IMR-90 (cell line): ENCODE measurements at regions not wholly inside any gene's neighbourhood (a gene's known extent, or its start where the extent isn't known, plus 50 kb on each side); places are given as distances from the start of the nearest gene placed in this dataset.

Experiments used
- ATAC-seq: fragments of 200-7000 bp; cut with Tn5 transposase; 2 replicates; pipeline ENCODE4 v1.9.1; 2020; ENCODE audit warnings: low read depth, mild to moderate bottlenecking, moderate library complexity
- BruUV-seq: library from RNA; stranded (reverse); fragments of 400-500 nt; replicated peaks from 2 replicates; lab custom pipeline; 2021; lab: Mats Ljungman, UMichigan
- CTCF ChIA-PET: fragments of 300-600 bp; formaldehyde crosslinking; extraction: SDS; loops from one replicate; lab custom pipeline; 2021; ENCODE audit warnings: antibody characterized with exemption; lab: Yijun Ruan, JAX
- POLR2A ChIA-PET: fragments of 300-600 bp; sonication (Branson Sonifier 250); formaldehyde crosslinking; loops from one replicate; lab custom pipeline; 2022; ENCODE audit warnings: antibody characterized with exemption; ENCODE audit not compliant: unreplicated experiment; lab: Charles Lee
- DNase-seq: peaks from one replicate; pipeline ENCODE4 v3.0.0; 2013
- H2AFZ ChIP-seq: replicated peaks from 2 replicates; pipeline ENCODE3; 2013; ENCODE audit warnings: low read length, mild to moderate bottlenecking; ENCODE audit not compliant: poor library complexity
- H2AK5ac ChIP-seq: 2 replicates; pipeline ENCODE4 v1.6.1; 2013; ENCODE audit warnings: low read depth, low read length, inconsistent platforms
- H2AK9ac ChIP-seq: replicated peaks from 2 replicates; pipeline ENCODE3; 2013; ENCODE audit warnings: mild to moderate bottlenecking, low read depth, low read length, moderate library complexity; ENCODE audit not compliant: poor library complexity
- H2BK120ac ChIP-seq: 2 replicates; pipeline ENCODE4 v1.6.1; 2013; ENCODE audit warnings: low read depth, low read length, inconsistent platforms
- H2BK15ac ChIP-seq: 3 replicates; pipeline ENCODE4 v1.6.1; 2013; ENCODE audit warnings: low read depth, low read length, inconsistent platforms
- H2BK20ac ChIP-seq: 2 replicates; pipeline ENCODE4 v1.6.1; 2013; ENCODE audit warnings: low read depth, mild to moderate bottlenecking, inconsistent platforms, low read length, moderate library complexity
- H2BK5ac ChIP-seq: 2 replicates; pipeline ENCODE4 v1.6.1; 2013; ENCODE audit warnings: mild to moderate bottlenecking, low read depth, low read length, inconsistent platforms; ENCODE audit not compliant: poor library complexity, severe bottlenecking
- H3K14ac ChIP-seq: replicated peaks from 2 replicates; pipeline ENCODE4 v1.6.1; 2013; ENCODE audit warnings: low read depth, low read length, inconsistent platforms
- H3K18ac ChIP-seq: 2 replicates; pipeline ENCODE4 v1.6.1; 2013; ENCODE audit warnings: low read depth, low read length, control low read depth
- H3K23ac ChIP-seq: 2 replicates; pipeline ENCODE4 v1.6.1; 2013; ENCODE audit warnings: low read depth, low read length, inconsistent platforms
- H3K27ac ChIP-seq: 2 replicates; pipeline ENCODE4 v1.5.1; 2013; ENCODE audit warnings: mild to moderate bottlenecking, control low read depth, low read length; ENCODE audit not compliant: insufficient read depth
- H3K27me3 ChIP-seq: 2 replicates; pipeline ENCODE4 v1.6.1; 2013; ENCODE audit warnings: low read length; ENCODE audit not compliant: control insufficient read depth, insufficient read depth
- H3K36me3 ChIP-seq: 2 replicates; pipeline ENCODE4 v1.6.1; 2013; ENCODE audit warnings: low read length, mixed read lengths; ENCODE audit not compliant: control insufficient read depth, insufficient read depth
- H3K4ac ChIP-seq: 2 replicates; pipeline ENCODE4 v1.6.1; 2013; ENCODE audit warnings: low read depth, low read length, inconsistent platforms
- H3K4me1 ChIP-seq: 2 replicates; pipeline ENCODE4 v1.6.1; 2013; ENCODE audit warnings: low read length, mixed read lengths; ENCODE audit not compliant: control insufficient read depth, insufficient read depth
- H3K4me2 ChIP-seq: 2 replicates; pipeline ENCODE4 v1.6.1; 2013; ENCODE audit warnings: low read depth, mild to moderate bottlenecking, control low read depth, low read length, moderate library complexity
- H3K4me3 ChIP-seq: 2 replicates; pipeline ENCODE4 v1.5.1; 2013; ENCODE audit warnings: low read depth, mild to moderate bottlenecking, control low read depth, low read length, moderate library complexity; ENCODE audit not compliant: insufficient read depth
- H3K56ac ChIP-seq: 2 replicates; pipeline ENCODE4 v1.6.1; 2013; ENCODE audit warnings: low read length, inconsistent platforms; ENCODE audit not compliant: insufficient read depth; ENCODE audit errors: extremely low read depth
- H3K79me1 ChIP-seq, 2 experiments: 2 replicates each; pipeline ENCODE4 v1.6.1; 2013; ENCODE audit warnings: low read length in 2 of 2, inconsistent platforms in 1 of 2, low read depth in 1 of 2
- H3K9ac ChIP-seq: 2 replicates; pipeline ENCODE4 v1.6.1; 2013; ENCODE audit warnings: low read depth, low read length, control low read depth
- H3K9me1 ChIP-seq: 2 replicates; pipeline ENCODE4 v1.6.1; 2013; ENCODE audit warnings: low read length, inconsistent platforms; ENCODE audit not compliant: insufficient read depth
- H3K9me3 ChIP-seq: 2 replicates; pipeline ENCODE4 v1.6.1; 2013; ENCODE audit warnings: low read length; ENCODE audit not compliant: control insufficient read depth, insufficient read depth
- H4K20me1 ChIP-seq: 2 replicates; pipeline ENCODE4 v1.6.1; 2013; ENCODE audit warnings: low read length, inconsistent platforms; ENCODE audit not compliant: insufficient read depth
- H4K5ac ChIP-seq: 2 replicates; pipeline ENCODE4 v1.6.1; 2013; ENCODE audit warnings: mild to moderate bottlenecking, low read depth, low read length, control low read depth
- H4K8ac ChIP-seq, 2 experiments: 2 replicates each; pipeline ENCODE4 v1.6.1; 2013; ENCODE audit warnings: low read depth in 2 of 2, low read length in 2 of 2, control low read depth in 1 of 2, inconsistent platforms in 1 of 2
- H4K91ac ChIP-seq: 2 replicates; pipeline ENCODE4 v1.6.1; 2013; ENCODE audit warnings: low read depth, low read length, inconsistent platforms; ENCODE audit not compliant: insufficient read depth
- CHD1 ChIP-seq: IDR thresholded peaks from 2 replicates; pipeline ENCODE4 v1.6.1; 2012; ENCODE audit warnings: low read depth, low read length, improper control_type of control experiment
- CTCF ChIP-seq: conservative IDR thresholded peaks from 2 replicates; pipeline ENCODE4 v1.5.1; 2012; ENCODE audit warnings: mild to moderate bottlenecking, low read depth, low read length, improper control_type of control experiment
- ELK1 ChIP-seq: fragments of 150-350 bp; IDR thresholded peaks from 2 replicates; pipeline ENCODE4 v1.6.1; 2016; ENCODE audit warnings: low read depth, mild to moderate bottlenecking, low read length, moderate library complexity, borderline replicate concordance
- FOS ChIP-seq: fragments of 150-350 bp; IDR thresholded peaks from 2 replicates; pipeline ENCODE4 v1.6.1; 2016; ENCODE audit warnings: low read depth, low read length
- MAZ ChIP-seq: IDR thresholded peaks from 2 replicates; pipeline ENCODE4 v1.6.1; 2012; ENCODE audit warnings: low read depth, mild to moderate bottlenecking, low read length, improper control_type of control experiment, moderate library complexity, borderline replicate concordance
- MXI1 ChIP-seq: IDR thresholded peaks from 2 replicates; pipeline ENCODE4 v1.6.1; 2012; ENCODE audit warnings: low read depth, mild to moderate bottlenecking, low read length, moderate library complexity, borderline replicate concordance
- RFX5 ChIP-seq: IDR thresholded peaks from 2 replicates; pipeline ENCODE4 v1.8.0; 2012; ENCODE audit warnings: low read depth, mild to moderate bottlenecking, low read length, moderate library complexity
- SMC3 ChIP-seq: fragments of 150-350 bp; IDR thresholded peaks from 2 replicates; pipeline ENCODE4 v1.6.1; 2016; ENCODE audit warnings: low read depth, mild to moderate bottlenecking, antibody characterized with exemption, low read length, moderate library complexity
- USF2 ChIP-seq: fragments of 150-350 bp; IDR thresholded peaks from 2 replicates; pipeline ENCODE4 v1.6.1; 2017; ENCODE audit warnings: mild to moderate bottlenecking, antibody characterized with exemption, low read length, low read depth
- WGBS, 2 experiments: methylation state at CpG; one replicate each; pipeline versions ENCODE4 v1.1.5 to v1.1.7; 2013; ENCODE audit warnings: missing lambda C conversion rate in 2 of 2; ENCODE audit not compliant: insufficient read length in 1 of 2; ENCODE audit errors: extremely low coverage in 2 of 2; 5-methylcytosine and 5-hydroxymethylcytosine counted together
- dilution Hi-C: fragments of 300-500 bp; cut with HindIII; formaldehyde crosslinking; loops from one replicate; pipeline ENCODE4 v1.14.3; 2018; ENCODE audit warnings: low sequenced_read_pairs; ENCODE audit not compliant: unreplicated experiment
- in situ Hi-C: fragments of 300-500 bp; cut with MboI; formaldehyde crosslinking; loops from 3 replicates; pipeline ENCODE4 v1.14.3; 2019; ENCODE audit warnings: low sequenced_read_pairs, inconsistent platforms, mixed read lengths
- intact Hi-C: fragments of 100-400 bp; cut with micrococcal nuclease; formaldehyde crosslinking; loops from 2 replicates; pipeline ENCODE4 v1.10.0; 2022

GRCh38 chr6:6742535-6742934 is 154.0 kb downstream of the LY86 start:
- Histone ChIP-seq H3K27ac (no peak overlapping the region), H3K27me3 (peaks cover 4% of the 10 kb centered on the region), H3K9me1 (peaks cover 6% of the 10 kb centered on the region; the same call in 1 of the 2 replicates), H3K36me3 (no peaks in the 10 kb centered on the region), H2BK5ac (no peak overlapping the region), H3K14ac (no peak overlapping the region), H3K4me2 (no peak overlapping the region), H2AFZ (no peak overlapping the region), H2AK5ac (no peak overlapping the region), H2BK20ac (no peak overlapping the region), H2AK9ac (no peak overlapping the region), H3K18ac (no peak overlapping the region), H3K4me1 (peaks cover 4% of the 10 kb centered on the region; the same call in 1 of the 2 replicates), H3K4me3 (no peak overlapping the region), H4K20me1 (no peaks in the 10 kb centered on the region), H4K8ac (no peak overlapping the region), H3K79me1 (no peaks in the 10 kb centered on the region), H3K9me3 (no peaks in the 10 kb centered on the region), H2BK120ac (no peak overlapping the region), H3K4ac (no peak overlapping the region), H2BK15ac (no peak overlapping the region), H3K56ac (no peak overlapping the region), H3K23ac (no peak overlapping the region), H3K9ac (no peak overlapping the region), H4K5ac (no peak overlapping the region), H4K91ac (no peak overlapping the region)
- CTCF ChIA-PET: no interaction called here
- WGBS, 2 experiments: no CpG with 5 or more reads among the region's 2 CpGs
- in situ Hi-C loops (no loop called here), dilution Hi-C loops (no loop called here), intact Hi-C loops (no loop called here)
- POLR2A ChIA-PET: no interaction called here
- TF ChIP-seq MAZ (no peak), USF2 (no peak), FOS (no peak), MXI1 (no peak), CHD1 (no peak), ELK1 (no peak), SMC3 (no peak), CTCF (no peak), RFX5 (no peak)
- ATAC-seq: no peak
- no peak for DNase-seq
- no TSS peak for BruUV-seq
